Right lobe of liver (tissue), 4 donors: ENCODE measurements at regions not wholly inside any gene's neighbourhood (a gene's known extent, or its start where the extent isn't known, plus 50 kb on each side); places are given as distances from the start of the nearest gene placed in this dataset.

ENCODE experiments used
- POLR2A ChIP-seq: fragments of 450-650 bp; IDR thresholded peaks from one replicate; pipeline ENCODE4 v1.6.1; 2017; ENCODE audit warnings: antibody characterized with exemption, mild to moderate bottlenecking
- TF ChIP-seq, protein P1 (sequence below), 4 donors: fragments of 200-600 bp in 3 of 4; fragments of 450-650 bp in 1 of 4; IDR thresholded peaks; one replicate each; pipeline versions ENCODE4 v1.5.1 to v1.8.0; 2016 to 2022; ENCODE audit warnings: antibody characterized with exemption in 4 of 4, mild to moderate bottlenecking in 2 of 4
- donor health status: DM: no; HTN: no; CAD: no.
- donor health status: DM: no; HTN: no; CAD: no.
- donor health status: DM: no; HTN: yes; CAD: no.

DNA sequence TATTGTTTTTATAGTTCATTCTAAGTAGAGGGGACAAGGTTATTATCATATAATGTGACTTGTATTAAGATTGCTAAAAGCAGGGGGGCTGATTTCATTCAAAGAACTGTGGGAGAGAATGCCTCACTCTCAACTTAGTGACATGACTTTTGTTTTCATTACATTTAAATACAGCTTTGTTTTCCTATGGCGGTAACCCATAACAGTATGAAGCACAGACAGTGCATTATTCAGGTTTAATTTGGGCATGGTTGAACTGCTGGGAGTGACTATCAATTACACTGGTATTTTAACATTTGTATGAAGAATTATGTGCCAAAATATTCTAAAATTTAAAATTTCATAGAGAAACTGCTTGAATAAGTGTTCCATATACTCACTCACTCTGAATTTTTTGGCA lies 637.3 kb downstream of the USP25 start:
- TF ChIP-seq, protein P1, sequence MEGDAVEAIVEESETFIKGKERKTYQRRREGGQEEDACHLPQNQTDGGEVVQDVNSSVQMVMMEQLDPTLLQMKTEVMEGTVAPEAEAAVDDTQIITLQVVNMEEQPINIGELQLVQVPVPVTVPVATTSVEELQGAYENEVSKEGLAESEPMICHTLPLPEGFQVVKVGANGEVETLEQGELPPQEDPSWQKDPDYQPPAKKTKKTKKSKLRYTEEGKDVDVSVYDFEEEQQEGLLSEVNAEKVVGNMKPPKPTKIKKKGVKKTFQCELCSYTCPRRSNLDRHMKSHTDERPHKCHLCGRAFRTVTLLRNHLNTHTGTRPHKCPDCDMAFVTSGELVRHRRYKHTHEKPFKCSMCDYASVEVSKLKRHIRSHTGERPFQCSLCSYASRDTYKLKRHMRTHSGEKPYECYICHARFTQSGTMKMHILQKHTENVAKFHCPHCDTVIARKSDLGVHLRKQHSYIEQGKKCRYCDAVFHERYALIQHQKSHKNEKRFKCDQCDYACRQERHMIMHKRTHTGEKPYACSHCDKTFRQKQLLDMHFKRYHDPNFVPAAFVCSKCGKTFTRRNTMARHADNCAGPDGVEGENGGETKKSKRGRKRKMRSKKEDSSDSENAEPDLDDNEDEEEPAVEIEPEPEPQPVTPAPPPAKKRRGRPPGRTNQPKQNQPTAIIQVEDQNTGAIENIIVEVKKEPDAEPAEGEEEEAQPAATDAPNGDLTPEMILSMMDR (IDR thresholded peaks at IDR 0.05), result no peak
- TF ChIP-seq POLR2A, result no peak
